ENCODE measurements at regions not wholly inside any gene's neighbourhood (a gene's known extent, or its start where the extent isn't known, plus 50 kb on each side); places are given as distances from the start of the nearest gene placed in this dataset.

- TF ChIP-seq CTCF (IDR thresholded peaks at IDR 0.05; ENCODE audit: low read depth, low read length, poor library complexity, severe bottlenecking): no peak
- no peak for TF ChIP-seq EZH2phosphoT487 (IDR thresholded peaks at IDR 0.05; ENCODE audit: borderline replicate concordance, low read length)
Measured at GRCh38 chr12:22803725-22804124, 178.8 kb downstream of the ETNK1 start.
